HepG2 (cell line): ENCODE measurements at regions not wholly inside any gene's neighbourhood (a gene's known extent, or its start where the extent isn't known, plus 50 kb on each side); places are given as distances from the start of the nearest gene placed in this dataset.

Source experiments
- ATAC-seq: fragments of 200-7000 bp; cut with Tn5 transposase; 3 replicates; pipeline ENCODE4 v1.9.1; 2020; ENCODE audit warnings: mild to moderate bottlenecking, moderate library complexity
- BruUV-seq: library from RNA; stranded (reverse); fragments of 400-500 nt; replicated peaks from 2 replicates; lab custom pipeline; 2021; lab: Mats Ljungman, UMichigan
- CTCF ChIA-PET: fragments of 300-600 bp; formaldehyde crosslinking; extraction: SDS; loops from one replicate; lab custom pipeline; 2021; ENCODE audit warnings: low total read pairs, inconsistent platforms, low intra/inter-chr PET ratio; lab: Yijun Ruan, JAX
- POLR2A ChIA-PET: fragments of 350-600 bp; sonication (Branson Sonifier 250); formaldehyde crosslinking; loops from one replicate; lab custom pipeline; 2020; ENCODE audit warnings: antibody characterized with exemption, inconsistent platforms; lab: Yijun Ruan, JAX
- DNase-seq: peaks from one replicate; pipeline ENCODE4 v3.0.0-alpha.2; 2015; ENCODE audit warnings: low spot score
- FAIRE-seq: peaks from 3 replicates; lab custom pipeline; 2011; peaks lifted over from hg19 to GRCh38; lab: Jason Lieb, UNC
- H2AFZ ChIP-seq: one replicate; pipeline ENCODE4 v1.6.1; 2011; ENCODE audit warnings: low read length, inconsistent platforms
- H3K27ac ChIP-seq: fragments of 300-600 bp; 3 replicates; pipeline ENCODE4 v1.8.0; 2011; ENCODE audit warnings: mixed run types, mild to moderate bottlenecking, mixed read lengths, low read length, inconsistent platforms; ENCODE audit not compliant: insufficient read depth; ENCODE audit errors: extremely low read length
- H3K27me3 ChIP-seq, 2 experiments: fragments of 200-600 bp in 1 of 2; 2 replicates in 1 of 2; 3 replicates in 1 of 2; pipeline versions ENCODE4 v1.6.0 to v1.8.0; 2011; ENCODE audit warnings: low read length in 2 of 2, mild to moderate bottlenecking in 2 of 2, moderate library complexity in 2 of 2, inconsistent platforms in 1 of 2; ENCODE audit not compliant: insufficient read depth in 2 of 2, control insufficient read depth in 1 of 2
- H3K36me3 ChIP-seq, 2 experiments: fragments of 200-600 bp in 1 of 2; replicated peaks in 1 of 2; 2 replicates in 1 of 2; 3 replicates in 1 of 2; pipeline versions ENCODE4 v1.5.1 to v1.8.0; 2011; ENCODE audit warnings: low read length in 2 of 2, inconsistent platforms in 1 of 2; ENCODE audit not compliant: insufficient read depth in 2 of 2, control insufficient read depth in 1 of 2
- H3K4me1 ChIP-seq: 2 replicates; pipeline ENCODE4 v1.5.1; 2012; ENCODE audit warnings: low read length, inconsistent platforms; ENCODE audit not compliant: insufficient read depth
- H3K4me2 ChIP-seq: 2 replicates; pipeline ENCODE4 v1.6.0; 2011; ENCODE audit warnings: low read depth, low read length, inconsistent platforms
- H3K4me3 ChIP-seq, 3 experiments: fragments of 200-600 bp in 1 of 3; sonication (generic), shearing (Covaris generic) in 1 of 3; replicated peaks in 1 of 3; 2 replicates each; pipeline ENCODE4 v1.5.1; 2011 to 2016; ENCODE audit warnings: low read length in 3 of 3, inconsistent platforms in 2 of 3, low read depth in 2 of 3, mild to moderate bottlenecking in 2 of 3, control low read depth in 1 of 3, mixed read lengths in 1 of 3; ENCODE audit not compliant: insufficient read depth in 1 of 3
- H3K79me2 ChIP-seq: one replicate; pipeline ENCODE4 v1.6.1; 2011; ENCODE audit warnings: low read length, inconsistent platforms; ENCODE audit not compliant: insufficient read depth
- H3K9ac ChIP-seq: 2 replicates; pipeline ENCODE4 v1.6.0; 2011; ENCODE audit warnings: mild to moderate bottlenecking, low read depth, low read length, inconsistent platforms; ENCODE audit not compliant: insufficient read depth
- H3K9me3 ChIP-seq: 2 replicates; pipeline ENCODE4 v1.5.1; 2012; ENCODE audit warnings: mild to moderate bottlenecking, low read length
- H4K20me1 ChIP-seq: 2 replicates; pipeline ENCODE4 v1.6.0; 2011; ENCODE audit warnings: inconsistent platforms, mild to moderate bottlenecking, low read length, moderate library complexity; ENCODE audit not compliant: insufficient read depth
- KMT2B ChIP-seq: IDR thresholded peaks from 2 replicates; pipeline ENCODE4 v1.6.1; 2016; ENCODE audit warnings: missing genetic modification reagents, missing compliant biosample characterization
- NR2F6 ChIP-seq, 2 experiments: IDR thresholded peaks; 2 replicates each; pipeline ENCODE4 v1.6.1; 2016; ENCODE audit warnings: antibody characterized with exemption in 1 of 2, mild to moderate bottlenecking in 1 of 2
- STAT5B ChIP-seq: sonication (generic); formaldehyde crosslinking; IDR thresholded peaks from 2 replicates; pipeline ENCODE4 v1.4.0; 2020; ENCODE audit warnings: missing genetic modification reagents
- ZFP41 ChIP-seq: sonication (generic); formaldehyde crosslinking; IDR thresholded peaks from 2 replicates; pipeline ENCODE4 v1.4.0; 2020; ENCODE audit warnings: mild to moderate bottlenecking, missing genetic modification reagents, borderline replicate concordance
- ZMAT3 ChIP-seq: sonication (generic); formaldehyde crosslinking; conservative IDR thresholded peaks from 2 replicates; pipeline ENCODE4 v1.7.0; 2021; ENCODE audit warnings: missing genetic modification reagents
- WGBS: methylation state at CpG from one replicate; pipeline ENCODE4 v1.1.6; 2017; ENCODE audit warnings: low lambda C conversion rate; 5-methylcytosine and 5-hydroxymethylcytosine counted together
- in situ Hi-C: cut with HindIII; loops from 2 replicates; pipeline ENCODE4 v1.10.0; 2017; ENCODE audit warnings: low pct_unique_long_range_greater_than_20kb; ENCODE audit not compliant: extremely low pct_ligation_motif_present
- intact Hi-C: fragments of 100-400 bp; cut with micrococcal nuclease; formaldehyde crosslinking; loops from one replicate; pipeline ENCODE4 v1.10.0; 2022; ENCODE audit not compliant: unreplicated experiment
- TF ChIP-seq, protein P1 (sequence below): sonication (generic); formaldehyde crosslinking; conservative IDR thresholded peaks from 2 replicates; pipeline ENCODE4 v1.8.0; 2022; ENCODE audit warnings: mild to moderate bottlenecking, moderate library complexity, missing genetic modification reagents
- TF ChIP-seq, protein P2 (sequence below): sonication (generic); formaldehyde crosslinking; IDR thresholded peaks from 2 replicates; pipeline ENCODE4 v1.4.0; 2020; ENCODE audit warnings: missing genetic modification reagents
- TF ChIP-seq, protein P3 (sequence below): sonication (generic); formaldehyde crosslinking; IDR thresholded peaks from 2 replicates; pipeline ENCODE4 v1.4.0; 2020; ENCODE audit warnings: missing genetic modification reagents; ENCODE audit errors: not compliant biosample characterization
- TF ChIP-seq, protein P4 (sequence below): sonication (generic); formaldehyde crosslinking; IDR thresholded peaks from 2 replicates; pipeline ENCODE4 v1.5.1; 2020; ENCODE audit warnings: missing genetic modification reagents, mild to moderate bottlenecking, borderline replicate concordance
- TF ChIP-seq, protein P5 (sequence below): sonication (generic); formaldehyde crosslinking; IDR thresholded peaks from 2 replicates; pipeline ENCODE4 v1.4.0; 2020; ENCODE audit warnings: missing genetic modification reagents

DNA sequence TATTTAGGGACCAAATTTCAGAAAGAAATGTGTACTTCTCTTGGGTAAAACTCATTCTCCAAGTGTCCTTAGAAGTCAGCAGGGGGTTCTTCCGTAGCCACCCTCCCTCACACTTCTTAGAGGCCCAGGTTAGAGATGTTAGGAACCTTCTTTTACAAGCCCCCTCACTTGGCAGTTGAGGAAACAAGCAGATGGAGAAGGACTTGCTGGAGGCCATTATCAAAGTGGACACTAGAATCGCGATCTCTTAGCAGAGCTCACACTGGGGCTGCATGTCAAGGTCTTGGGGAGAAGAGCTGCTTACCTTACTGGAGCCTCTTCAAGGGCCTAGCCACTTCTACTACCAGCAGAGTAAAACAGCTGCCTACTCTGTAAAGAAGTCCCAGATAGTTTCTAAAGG lies 69.4 kb upstream of the POLG start:
- TF ChIP-seq, protein P1, sequence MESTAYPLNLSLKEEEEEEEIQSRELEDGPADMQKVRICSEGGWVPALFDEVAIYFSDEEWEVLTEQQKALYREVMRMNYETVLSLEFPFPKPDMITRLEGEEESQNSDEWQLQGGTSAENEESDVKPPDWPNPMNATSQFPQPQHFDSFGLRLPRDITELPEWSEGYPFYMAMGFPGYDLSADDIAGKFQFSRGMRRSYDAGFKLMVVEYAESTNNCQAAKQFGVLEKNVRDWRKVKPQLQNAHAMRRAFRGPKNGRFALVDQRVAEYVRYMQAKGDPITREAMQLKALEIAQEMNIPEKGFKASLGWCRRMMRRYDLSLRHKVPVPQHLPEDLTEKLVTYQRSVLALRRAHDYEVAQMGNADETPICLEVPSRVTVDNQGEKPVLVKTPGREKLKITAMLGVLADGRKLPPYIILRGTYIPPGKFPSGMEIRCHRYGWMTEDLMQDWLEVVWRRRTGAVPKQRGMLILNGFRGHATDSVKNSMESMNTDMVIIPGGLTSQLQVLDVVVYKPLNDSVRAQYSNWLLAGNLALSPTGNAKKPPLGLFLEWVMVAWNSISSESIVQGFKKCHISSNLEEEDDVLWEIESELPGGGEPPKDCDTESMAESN (CRISPR knock-in tag) = no peak
- no peak for TF ChIP-seq STAT5B
- TF ChIP-seq, protein P2, sequence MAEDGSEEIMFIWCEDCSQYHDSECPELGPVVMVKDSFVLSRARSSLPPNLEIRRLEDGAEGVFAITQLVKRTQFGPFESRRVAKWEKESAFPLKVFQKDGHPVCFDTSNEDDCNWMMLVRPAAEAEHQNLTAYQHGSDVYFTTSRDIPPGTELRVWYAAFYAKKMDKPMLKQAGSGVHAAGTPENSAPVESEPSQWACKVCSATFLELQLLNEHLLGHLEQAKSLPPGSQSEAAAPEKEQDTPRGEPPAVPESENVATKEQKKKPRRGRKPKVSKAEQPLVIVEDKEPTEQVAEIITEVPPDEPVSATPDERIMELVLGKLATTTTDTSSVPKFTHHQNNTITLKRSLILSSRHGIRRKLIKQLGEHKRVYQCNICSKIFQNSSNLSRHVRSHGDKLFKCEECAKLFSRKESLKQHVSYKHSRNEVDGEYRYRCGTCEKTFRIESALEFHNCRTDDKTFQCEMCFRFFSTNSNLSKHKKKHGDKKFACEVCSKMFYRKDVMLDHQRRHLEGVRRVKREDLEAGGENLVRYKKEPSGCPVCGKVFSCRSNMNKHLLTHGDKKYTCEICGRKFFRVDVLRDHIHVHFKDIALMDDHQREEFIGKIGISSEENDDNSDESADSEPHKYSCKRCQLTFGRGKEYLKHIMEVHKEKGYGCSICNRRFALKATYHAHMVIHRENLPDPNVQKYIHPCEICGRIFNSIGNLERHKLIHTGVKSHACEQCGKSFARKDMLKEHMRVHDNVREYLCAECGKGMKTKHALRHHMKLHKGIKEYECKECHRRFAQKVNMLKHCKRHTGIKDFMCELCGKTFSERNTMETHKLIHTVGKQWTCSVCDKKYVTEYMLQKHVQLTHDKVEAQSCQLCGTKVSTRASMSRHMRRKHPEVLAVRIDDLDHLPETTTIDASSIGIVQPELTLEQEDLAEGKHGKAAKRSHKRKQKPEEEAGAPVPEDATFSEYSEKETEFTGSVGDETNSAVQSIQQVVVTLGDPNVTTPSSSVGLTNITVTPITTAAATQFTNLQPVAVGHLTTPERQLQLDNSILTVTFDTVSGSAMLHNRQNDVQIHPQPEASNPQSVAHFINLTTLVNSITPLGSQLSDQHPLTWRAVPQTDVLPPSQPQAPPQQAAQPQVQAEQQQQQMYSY (CRISPR knock-in tag) = no peak
- TF ChIP-seq, protein P3, sequence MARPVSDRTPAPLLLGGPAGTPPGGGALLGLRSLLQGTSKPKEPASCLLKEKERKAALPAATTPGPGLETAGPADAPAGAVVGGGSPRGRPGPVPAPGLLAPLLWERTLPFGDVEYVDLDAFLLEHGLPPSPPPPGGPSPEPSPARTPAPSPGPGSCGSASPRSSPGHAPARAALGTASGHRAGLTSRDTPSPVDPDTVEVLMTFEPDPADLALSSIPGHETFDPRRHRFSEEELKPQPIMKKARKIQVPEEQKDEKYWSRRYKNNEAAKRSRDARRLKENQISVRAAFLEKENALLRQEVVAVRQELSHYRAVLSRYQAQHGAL (CRISPR knock-in tag) = no peak
- TF ChIP-seq ZMAT3 (CRISPR knock-in tag) = no peak
- TF ChIP-seq, protein P4, sequence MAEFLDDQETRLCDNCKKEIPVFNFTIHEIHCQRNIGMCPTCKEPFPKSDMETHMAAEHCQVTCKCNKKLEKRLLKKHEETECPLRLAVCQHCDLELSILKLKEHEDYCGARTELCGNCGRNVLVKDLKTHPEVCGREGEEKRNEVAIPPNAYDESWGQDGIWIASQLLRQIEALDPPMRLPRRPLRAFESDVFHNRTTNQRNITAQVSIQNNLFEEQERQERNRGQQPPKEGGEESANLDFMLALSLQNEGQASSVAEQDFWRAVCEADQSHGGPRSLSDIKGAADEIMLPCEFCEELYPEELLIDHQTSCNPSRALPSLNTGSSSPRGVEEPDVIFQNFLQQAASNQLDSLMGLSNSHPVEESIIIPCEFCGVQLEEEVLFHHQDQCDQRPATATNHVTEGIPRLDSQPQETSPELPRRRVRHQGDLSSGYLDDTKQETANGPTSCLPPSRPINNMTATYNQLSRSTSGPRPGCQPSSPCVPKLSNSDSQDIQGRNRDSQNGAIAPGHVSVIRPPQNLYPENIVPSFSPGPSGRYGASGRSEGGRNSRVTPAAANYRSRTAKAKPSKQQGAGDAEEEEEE = no peak
- TF ChIP-seq, protein P5, sequence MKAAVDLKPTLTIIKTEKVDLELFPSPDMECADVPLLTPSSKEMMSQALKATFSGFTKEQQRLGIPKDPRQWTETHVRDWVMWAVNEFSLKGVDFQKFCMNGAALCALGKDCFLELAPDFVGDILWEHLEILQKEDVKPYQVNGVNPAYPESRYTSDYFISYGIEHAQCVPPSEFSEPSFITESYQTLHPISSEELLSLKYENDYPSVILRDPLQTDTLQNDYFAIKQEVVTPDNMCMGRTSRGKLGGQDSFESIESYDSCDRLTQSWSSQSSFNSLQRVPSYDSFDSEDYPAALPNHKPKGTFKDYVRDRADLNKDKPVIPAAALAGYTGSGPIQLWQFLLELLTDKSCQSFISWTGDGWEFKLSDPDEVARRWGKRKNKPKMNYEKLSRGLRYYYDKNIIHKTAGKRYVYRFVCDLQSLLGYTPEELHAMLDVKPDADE (CRISPR knock-in tag) = no peak
- TF ChIP-seq ZFP41 = no peak
- no peak for TF ChIP-seq NR2F6 (IDR thresholded peaks at IDR 0.05)
- no peak for TF ChIP-seq NR2F6 (CRISPR knock-in tag; IDR thresholded peaks at IDR 0.05)
- no peak for TF ChIP-seq KMT2B (CRISPR knock-in tag)
- TF ChIP-seq, all 625 proteins: peak for 0
- in situ Hi-C loops = no loop called here
- WGBS = 0% methylated on average over 3 of the region's 3 CpGs

More for the DNA sequence above, 69.4 kb upstream of the POLG start:
- ATAC-seq (no peak), FAIRE-seq (no peak), DNase-seq (no peak)
- Histone ChIP-seq H3K4me2 (no peak overlapping the region), H2AFZ (no peak overlapping the region), H4K20me1 (no peaks in the 10 kb centered on the region), H3K27me3 (peaks cover 7 to 93% of the 10 kb centered on the region in 2 experiments), H3K9ac (no peak overlapping the region), H3K4me3 (no peak overlapping the region), H3K79me2 (no peaks in the 10 kb centered on the region), H3K4me1 (no peaks in the 10 kb centered on the region), H3K27ac (no peak overlapping the region), H3K9me3 (no peaks in the 10 kb centered on the region), H3K36me3 (no peaks in the 10 kb centered on the region)
- no TSS peak for BruUV-seq
- intact Hi-C loops = no loop called here
- ChIA-PET CTCF (no interaction called here), POLR2A (no interaction called here)
